Endothelial cell of umbilical vein (primary cell): ENCODE measurements at regions not wholly inside any gene's neighbourhood (a gene's known extent, or its start where the extent isn't known, plus 50 kb on each side); places are given as distances from the start of the nearest gene placed in this dataset.

Experiments
- BruUV-seq: library from RNA; stranded (reverse); fragments of 400-500 nt; replicated peaks from 2 replicates; lab custom pipeline; 2021; lab: Mats Ljungman, UMichigan
- CTCF ChIA-PET: fragments of 300-600, 350-600 bp; sonication (Branson Sonifier 250); formaldehyde crosslinking; loops from one replicate; lab custom pipeline; 2021; ENCODE audit warnings: antibody characterized with exemption, inconsistent platforms; lab: Charles Lee
- POLR2A ChIA-PET: fragments of 300-600, 350-600 bp; sonication (Branson Sonifier 250); formaldehyde crosslinking; loops from one replicate; lab custom pipeline; 2021; ENCODE audit warnings: antibody characterized with exemption, inconsistent platforms; lab: Charles Lee
- DNase-seq: peaks from one replicate; pipeline ENCODE4 v3.0.0-alpha.2; 2011; ENCODE audit warnings: low read depth, low spot score
- FAIRE-seq: peaks from 2 replicates; lab custom pipeline; 2011; peaks lifted over from hg19 to GRCh38; lab: Jason Lieb, UNC
- H2AFZ ChIP-seq: 2 replicates; pipeline ENCODE4 v1.6.0; 2012; ENCODE audit warnings: low read depth, low read length, control low read depth, inconsistent platforms
- H3K27ac ChIP-seq: 2 replicates; pipeline ENCODE4 v1.5.1; 2011; ENCODE audit warnings: low read depth, mild to moderate bottlenecking, control low read depth, low read length, moderate library complexity; ENCODE audit not compliant: insufficient read depth
- H3K27me3 ChIP-seq, 2 experiments: 2 replicates each; pipeline versions ENCODE4 v1.6.0 to v1.6.1; 2011; ENCODE audit warnings: low read length in 2 of 2, mixed read lengths in 1 of 2; ENCODE audit not compliant: control insufficient read depth in 2 of 2, insufficient read depth in 2 of 2
- H3K36me3 ChIP-seq, 2 experiments: 2 replicates in 1 of 2; 3 replicates in 1 of 2; pipeline ENCODE4 v1.5.1; 2011; ENCODE audit warnings: low read length in 2 of 2, mild to moderate bottlenecking in 1 of 2, moderate library complexity in 1 of 2; ENCODE audit not compliant: control insufficient read depth in 2 of 2, insufficient read depth in 2 of 2; ENCODE audit errors: extremely low read depth in 1 of 2
- H3K4me1 ChIP-seq: 3 replicates; pipeline ENCODE4 v1.5.1; 2011; ENCODE audit warnings: mild to moderate bottlenecking, low read length; ENCODE audit not compliant: control insufficient read depth, insufficient read depth; ENCODE audit errors: extremely low read depth
- H3K4me2 ChIP-seq: 2 replicates; pipeline ENCODE4 v1.6.1; 2011; ENCODE audit warnings: low read length, control low read depth, mixed read lengths; ENCODE audit not compliant: insufficient read depth
- H3K4me3 ChIP-seq, 3 experiments: fragments of 200-600 bp in 1 of 3; sonication (generic), shearing (Covaris generic) in 1 of 3; replicated peaks in 1 of 3; 2 replicates each; pipeline ENCODE4 v1.5.1; 2011 to 2016; ENCODE audit warnings: control low read depth in 3 of 3, low read length in 3 of 3, mild to moderate bottlenecking in 2 of 3, inconsistent platforms in 1 of 3, low read depth in 1 of 3, moderate library complexity in 1 of 3; ENCODE audit not compliant: insufficient read depth in 1 of 3
- H3K79me2 ChIP-seq: 2 replicates; pipeline ENCODE4 v1.6.0; 2012; ENCODE audit warnings: low read length, inconsistent platforms; ENCODE audit not compliant: control insufficient read depth, insufficient read depth
- H3K9ac ChIP-seq: replicated peaks from 2 replicates; pipeline ENCODE3; 2011; ENCODE audit warnings: low read length, control low read depth; ENCODE audit not compliant: insufficient read depth; ENCODE audit errors: extremely low read depth
- H3K9me1 ChIP-seq: replicated peaks from 3 replicates; pipeline ENCODE4 v1.6.0; 2011; ENCODE audit warnings: mild to moderate bottlenecking, low read length; ENCODE audit not compliant: control insufficient read depth, insufficient read depth; ENCODE audit errors: extremely low read depth
- H3K9me3 ChIP-seq: replicated peaks from 2 replicates; pipeline ENCODE4 v1.5.1; 2012; ENCODE audit warnings: low read length, inconsistent platforms; ENCODE audit not compliant: control insufficient read depth, insufficient read depth
- H4K20me1 ChIP-seq: replicated peaks from 2 replicates; pipeline ENCODE3; 2011; ENCODE audit warnings: mild to moderate bottlenecking, low read length; ENCODE audit not compliant: control insufficient read depth, insufficient read depth; ENCODE audit errors: extremely low read depth
- CTCF ChIP-seq, 2 donors: IDR thresholded peaks; 1 replicate in 1 of 2; 2 replicates in 1 of 2; pipeline ENCODE4 v1.5.1; 2011; ENCODE audit warnings: low read length in 2 of 2, mild to moderate bottlenecking in 2 of 2, moderate library complexity in 2 of 2, control low read depth in 1 of 2, inconsistent platforms in 1 of 2, low read depth in 1 of 2; ENCODE audit not compliant: insufficient read depth in 1 of 2; ENCODE audit errors: extremely low read depth in 1 of 2
- EZH2 ChIP-seq: IDR thresholded peaks from 2 replicates; pipeline ENCODE4 v1.6.1; 2012; ENCODE audit warnings: borderline replicate concordance, low read depth, mild to moderate bottlenecking, moderate library complexity, low read length, inconsistent platforms; ENCODE audit not compliant: severe bottlenecking
- FOS ChIP-seq: IDR thresholded peaks from 2 replicates; pipeline ENCODE4 v1.6.1; 2011; ENCODE audit warnings: mild to moderate bottlenecking, low read length, moderate library complexity, borderline replicate concordance; ENCODE audit not compliant: insufficient read depth
- GATA2 ChIP-seq: IDR thresholded peaks from 2 replicates; pipeline ENCODE4 v1.7.0; 2011; ENCODE audit warnings: low read depth, mild to moderate bottlenecking, moderate library complexity, mixed read lengths, low read length; ENCODE audit not compliant: insufficient read length, insufficient read depth
- MAX ChIP-seq: IDR thresholded peaks from 2 replicates; pipeline ENCODE4 v1.6.1; 2011; ENCODE audit not compliant: insufficient read depth, insufficient read length
- MYC ChIP-seq: IDR thresholded peaks from one replicate; pipeline ENCODE4 v1.6.1; 2011; ENCODE audit warnings: mild to moderate bottlenecking, low read depth, low read length
- POLR2A ChIP-seq: IDR thresholded peaks from 2 replicates; pipeline ENCODE4 v1.6.1; 2012; ENCODE audit warnings: low read depth, mild to moderate bottlenecking, control low read depth, low read length
- POLR2AphosphoS5 ChIP-seq: IDR thresholded peaks from 2 replicates; pipeline ENCODE4 v1.6.1; 2012; ENCODE audit warnings: low read depth, mild to moderate bottlenecking, control low read depth, low read length, moderate library complexity; ENCODE audit not compliant: insufficient read depth
- dilution Hi-C: fragments of 300-500 bp; cut with MboI; formaldehyde crosslinking; loops from one replicate; pipeline ENCODE4 v1.15.0; 2019; ENCODE audit warnings: low sequenced_read_pairs; ENCODE audit not compliant: extremely low pct_ligation_motif_present
- intact Hi-C: fragments of 100-400 bp; cut with micrococcal nuclease; formaldehyde crosslinking; loops from one replicate; pipeline ENCODE4 v1.10.0; 2022

GRCh38 chr1:216823731-216824130 lies 100.5 kb upstream of the ESRRG start:
- Histone ChIP-seq H3K9me1 (no peaks in the 10 kb centered on the region), H3K79me2 (no peaks in the 10 kb centered on the region), H3K9me3 (peaks cover 3% of the 10 kb centered on the region), H3K36me3 (no peaks in the 10 kb centered on the region), H3K9ac (no peak overlapping the region), H3K27me3 (no peaks in the 10 kb centered on the region), H2AFZ (no peak overlapping the region), H4K20me1 (no peaks in the 10 kb centered on the region), H3K4me3 (no peak overlapping the region), H3K27ac (no peak overlapping the region), H3K4me2 (no peak overlapping the region), H3K4me1 (no peaks in the 10 kb centered on the region)
- FAIRE-seq (no peak), DNase-seq (no peak)
- dilution Hi-C loops (no loop called here), intact Hi-C loops (no loop called here)
- CTCF ChIA-PET: no interaction called here
- no peak for TF ChIP-seq EZH2
- no peak for TF ChIP-seq CTCF (IDR thresholded peaks at IDR 0.05; ENCODE audit: extremely low read depth in 1 of 2, insufficient read depth in 1 of 2, low read depth in 1 of 2, low read length in 2 of 2)
- TF ChIP-seq MAX: no peak
- no peak for TF ChIP-seq MYC
- no peak for TF ChIP-seq POLR2A
- TF ChIP-seq FOS: no peak
- TF ChIP-seq GATA2: no peak
- TF ChIP-seq POLR2AphosphoS5: no peak
- POLR2A ChIA-PET: no interaction called here
- no TSS peak for BruUV-seq
